Stomach (tissue), 4 donors: ENCODE measurements at regions not wholly inside any gene's neighbourhood (a gene's known extent, or its start where the extent isn't known, plus 50 kb on each side); places are given as distances from the start of the nearest gene placed in this dataset.
"Not testable (repeated sequence)": the region's sequence is repeated elsewhere in the genome, so short reads cannot be mapped to it uniquely, and the experiment has no call there.

Source experiments
- POLR2A ChIP-seq, 4 donors: fragments of 450-650 bp; IDR thresholded peaks; one replicate each; pipeline ENCODE4 v1.6.1; 2016; ENCODE audit warnings: antibody characterized with exemption in 4 of 4, control low read depth in 2 of 4, mild to moderate bottlenecking in 1 of 4, moderate library complexity in 1 of 4
- POLR2AphosphoS5 ChIP-seq, 3 donors: sonication (generic); formaldehyde crosslinking; IDR thresholded peaks; one replicate each; pipeline ENCODE4 v1.6.1; 2016; ENCODE audit warnings: antibody characterized with exemption in 3 of 3
- TF ChIP-seq, protein P1 (sequence below), 7 experiments: fragments of 450-650 bp in 4 of 7; fragments of 200-600 bp in 3 of 7; sonication (generic) in 3 of 7; IDR thresholded peaks; one replicate each; pipeline ENCODE4 v1.5.1; 2016 to 2019; ENCODE audit warnings: antibody characterized with exemption in 7 of 7, control low read depth in 2 of 7, mild to moderate bottlenecking in 1 of 7

DNA sequence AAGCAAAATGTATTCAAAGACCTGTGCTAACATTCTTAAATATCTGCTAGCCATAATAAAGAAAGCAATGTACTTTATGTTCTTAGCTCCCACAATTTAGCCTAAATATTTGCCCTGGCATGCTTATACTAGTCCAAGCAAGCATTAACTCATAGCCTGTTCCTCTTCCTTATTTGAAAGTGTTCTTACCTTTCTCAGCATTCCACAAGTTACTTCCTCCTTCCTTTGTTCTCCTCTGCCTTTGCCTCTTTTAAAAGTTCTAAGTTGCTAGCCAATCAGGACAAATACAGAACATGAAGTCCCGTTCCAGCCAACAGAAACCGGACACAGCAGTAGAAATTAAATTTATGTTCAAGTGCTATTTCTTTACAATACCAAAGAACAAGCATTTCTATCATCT, 1154.6 kb upstream of the CELF4 start:
- not testable (repeated sequence) for TF ChIP-seq POLR2A, POLR2AphosphoS5 (IDR thresholded peaks at IDR 0.05)
- TF ChIP-seq, protein P1, sequence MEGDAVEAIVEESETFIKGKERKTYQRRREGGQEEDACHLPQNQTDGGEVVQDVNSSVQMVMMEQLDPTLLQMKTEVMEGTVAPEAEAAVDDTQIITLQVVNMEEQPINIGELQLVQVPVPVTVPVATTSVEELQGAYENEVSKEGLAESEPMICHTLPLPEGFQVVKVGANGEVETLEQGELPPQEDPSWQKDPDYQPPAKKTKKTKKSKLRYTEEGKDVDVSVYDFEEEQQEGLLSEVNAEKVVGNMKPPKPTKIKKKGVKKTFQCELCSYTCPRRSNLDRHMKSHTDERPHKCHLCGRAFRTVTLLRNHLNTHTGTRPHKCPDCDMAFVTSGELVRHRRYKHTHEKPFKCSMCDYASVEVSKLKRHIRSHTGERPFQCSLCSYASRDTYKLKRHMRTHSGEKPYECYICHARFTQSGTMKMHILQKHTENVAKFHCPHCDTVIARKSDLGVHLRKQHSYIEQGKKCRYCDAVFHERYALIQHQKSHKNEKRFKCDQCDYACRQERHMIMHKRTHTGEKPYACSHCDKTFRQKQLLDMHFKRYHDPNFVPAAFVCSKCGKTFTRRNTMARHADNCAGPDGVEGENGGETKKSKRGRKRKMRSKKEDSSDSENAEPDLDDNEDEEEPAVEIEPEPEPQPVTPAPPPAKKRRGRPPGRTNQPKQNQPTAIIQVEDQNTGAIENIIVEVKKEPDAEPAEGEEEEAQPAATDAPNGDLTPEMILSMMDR (IDR thresholded peaks at IDR 0.05) = not testable (repeated sequence)
